Mucosa of descending colon (tissue), 3 donors: ENCODE measurements at regions not wholly inside any gene's neighbourhood (a gene's known extent, or its start where the extent isn't known, plus 50 kb on each side); places are given as distances from the start of the nearest gene placed in this dataset.

ENCODE experiments used
- ATAC-seq: fragments of 200-7000 bp; cut with Tn5 transposase; one replicate; pipeline ENCODE4 v1.9.1; 2020; ENCODE audit warnings: mild to moderate bottlenecking, moderate library complexity
- DNase-seq, 3 donors: peaks; one replicate each; pipeline ENCODE4 v3.0.0-alpha.2; 2020
- H3K36me3 ChIP-seq: fragments of 200-600 bp; one replicate; pipeline ENCODE4 v1.8.0; 2021; ENCODE audit warnings: low read depth, mild to moderate bottlenecking
- H3K4me1 ChIP-seq: fragments of 200-600 bp; one replicate; pipeline ENCODE4 v1.8.0; 2021; ENCODE audit warnings: low read depth, mild to moderate bottlenecking
- H3K4me3 ChIP-seq: fragments of 200-600 bp; one replicate; pipeline ENCODE4 v1.8.0; 2021; ENCODE audit warnings: mild to moderate bottlenecking
- H3K9me3 ChIP-seq: fragments of 200-600 bp; one replicate; pipeline ENCODE4 v1.8.0; 2021; ENCODE audit warnings: mild to moderate bottlenecking
- CTCF ChIP-seq: fragments of 200-600 bp; IDR thresholded peaks from one replicate; pipeline ENCODE4 v1.8.0; 2022; ENCODE audit warnings: antibody characterized with exemption, mild to moderate bottlenecking
- intact Hi-C, 2 donors: fragments of 100-400 bp; cut with DNase I in 1 of 2; cut with micrococcal nuclease in 1 of 2; formaldehyde crosslinking; loops; one replicate each; pipeline versions ENCODE4 v1.11.0 to v1.11.1; 2022; cut with DNase I, micrococcal nuclease
- donor health status: DM: no; HTN: no; CAD: no; lungs with moderate emphysema.
- donor health status: DM: no; HTN: no; CAD: no.
- donor health status: DM: no; HTN: yes; CAD: no.

GRCh38 chr6:62711750-62712149, 425.7 kb upstream of the KHDRBS2 start:
- no peak overlapping the region for H3K4me3 ChIP-seq
- H3K36me3 ChIP-seq: no peaks in the 10 kb centered on the region
- H3K4me1 ChIP-seq: no peaks in the 10 kb centered on the region
- TF ChIP-seq CTCF: no peak
- intact Hi-C loops: no loop called here
- DNase-seq: no peak
- H3K9me3 ChIP-seq: no peaks in the 10 kb centered on the region
- ATAC-seq: no peak

GRCh38 chr6:62707914-62708313, 421.9 kb upstream of the KHDRBS2 start:
- TF ChIP-seq CTCF: no peak
- no peaks in the 10 kb centered on the region for H3K9me3 ChIP-seq
- no peak overlapping the region for H3K4me3 ChIP-seq
- no peaks in the 10 kb centered on the region for H3K36me3 ChIP-seq
- intact Hi-C loops: no loop called here
- DNase-seq (no peak), ATAC-seq (no peak)
- no peaks in the 10 kb centered on the region for H3K4me1 ChIP-seq

GRCh38 chr6:62707156-62707555, 421.1 kb upstream of the KHDRBS2 start:
- intact Hi-C loops: no loop called here
- Histone ChIP-seq H3K4me3 (no peak overlapping the region), H3K4me1 (no peaks in the 10 kb centered on the region), H3K36me3 (no peaks in the 10 kb centered on the region), H3K9me3 (no peaks in the 10 kb centered on the region)
- ATAC-seq (no peak), DNase-seq (no peak)
- TF ChIP-seq CTCF: no peak

- ATAC-seq: no peak
- intact Hi-C loops: no loop called here
Observed at GRCh38 chr6:62683063-62683462, 397.0 kb upstream of the KHDRBS2 start.

GRCh38 chr6:62681108-62681507, 395.1 kb upstream of the KHDRBS2 start:
- no peak overlapping the region for H3K4me3 ChIP-seq
- intact Hi-C loops: no loop called here
- peaks cover 22% of the 10 kb centered on the region for H3K9me3 ChIP-seq
- H3K4me1 ChIP-seq: no peaks in the 10 kb centered on the region
- DNase-seq (no peak), ATAC-seq (no peak)
- TF ChIP-seq CTCF: no peak
- no peaks in the 10 kb centered on the region for H3K36me3 ChIP-seq

More at GRCh38 chr6:62683063-62683462, 397.0 kb upstream of the KHDRBS2 start:
- Histone ChIP-seq H3K9me3 (peaks cover 23% of the 10 kb centered on the region), H3K4me1 (no peaks in the 10 kb centered on the region), H3K36me3 (no peaks in the 10 kb centered on the region), H3K4me3 (no peak overlapping the region)
- no peak for DNase-seq
- TF ChIP-seq CTCF: no peak

GRCh38 chr6:62672989-62673388, 387.0 kb upstream of the KHDRBS2 start:
- no peak for ATAC-seq
- TF ChIP-seq CTCF: no peak
- intact Hi-C loops: no loop called here
- Histone ChIP-seq H3K36me3 (no peaks in the 10 kb centered on the region), H3K4me3 (no peak overlapping the region), H3K9me3 (peaks cover 2% of the 10 kb centered on the region), H3K4me1 (no peaks in the 10 kb centered on the region)
- DNase-seq: no peak
